GM23338 (cell line): ENCODE measurements at regions not wholly inside any gene's neighbourhood (a gene's known extent, or its start where the extent isn't known, plus 50 kb on each side); places are given as distances from the start of the nearest gene placed in this dataset.

Experiments
- ATAC-seq: fragments of 200-7000 bp; cut with Tn5 transposase; 3 replicates; pipeline ENCODE4 v1.9.1; 2020
- DNase-seq: peaks from one replicate; pipeline ENCODE4 v3.0.0-alpha.2; 2015; ENCODE audit warnings: low spot score
- H2AFZ ChIP-seq: fragments of 200-600 bp; sonication (generic); 2 replicates; pipeline ENCODE4 v1.8.0; 2016; ENCODE audit warnings: antibody characterized with exemption, mild to moderate bottlenecking, moderate library complexity
- H3F3A ChIP-seq: fragments of 200-600 bp; sonication (generic); replicated peaks from 2 replicates; pipeline ENCODE4 v1.8.0; 2017; ENCODE audit warnings: antibody characterized with exemption, mixed run types, low read depth
- H3K27ac ChIP-seq: fragments of 200-600 bp; sonication (generic); 2 replicates; pipeline ENCODE4 v1.6.1; 2016; ENCODE audit warnings: low read depth
- H3K27me3 ChIP-seq: fragments of 200-600 bp; sonication (generic); 2 replicates; pipeline ENCODE4 v1.8.0; 2016; ENCODE audit warnings: mild to moderate bottlenecking, mixed run types, moderate library complexity; ENCODE audit not compliant: insufficient read depth
- H3K36me3 ChIP-seq: fragments of 200-600 bp; sonication (generic); 2 replicates; pipeline ENCODE4 v1.8.0; 2016; ENCODE audit warnings: mild to moderate bottlenecking; ENCODE audit not compliant: insufficient read depth
- H3K4me1 ChIP-seq: fragments of 200-600 bp; sonication (generic); 2 replicates; pipeline ENCODE4 v1.8.0; 2016; ENCODE audit warnings: mild to moderate bottlenecking, moderate library complexity; ENCODE audit not compliant: insufficient read depth
- H3K4me2 ChIP-seq: fragments of 200-600 bp; sonication (generic); 2 replicates; pipeline ENCODE4 v1.7.1; 2017; ENCODE audit warnings: mixed run types
- H3K4me3 ChIP-seq: fragments of 200-600 bp; sonication (generic); 2 replicates; pipeline ENCODE4 v1.6.1; 2016; ENCODE audit warnings: mixed run types
- H3K79me2 ChIP-seq: fragments of 200-600 bp; sonication (generic); replicated peaks from 2 replicates; pipeline ENCODE4 v1.8.0; 2017; ENCODE audit warnings: mild to moderate bottlenecking; ENCODE audit not compliant: insufficient read depth
- H3K9me2 ChIP-seq: fragments of 200-600 bp; sonication (generic); 2 replicates; pipeline ENCODE4 v1.8.0; 2017; ENCODE audit not compliant: insufficient read depth
- H4K20me1 ChIP-seq: fragments of 200-600 bp; sonication (generic); replicated peaks from 2 replicates; pipeline ENCODE4 v1.8.0; 2017; ENCODE audit warnings: mild to moderate bottlenecking; ENCODE audit not compliant: insufficient read depth
- H3K27ac Mint-ChIP-seq: 2 replicates; pipeline ENCODE4 v1.8.0; 2020; ENCODE audit warnings: inconsistent platforms, mild to moderate bottlenecking, moderate library complexity, mixed read lengths
- H3K27me3 Mint-ChIP-seq: 3 replicates; pipeline ENCODE4 v1.8.0; 2022; ENCODE audit warnings: low read depth, mild to moderate bottlenecking, moderate library complexity, mixed read lengths, inconsistent platforms; ENCODE audit not compliant: insufficient read depth, poor library complexity
- H3K36me3 Mint-ChIP-seq: 3 replicates; pipeline ENCODE4 v1.8.0; 2021; ENCODE audit warnings: low read depth, mild to moderate bottlenecking, inconsistent platforms, moderate library complexity, mixed read lengths
- H3K4me1 Mint-ChIP-seq: 3 replicates; pipeline ENCODE4 v1.8.0; 2020; ENCODE audit warnings: mild to moderate bottlenecking, inconsistent platforms, mixed read lengths
- H3K4me3 Mint-ChIP-seq: 3 replicates; pipeline ENCODE4 v1.8.0; 2021; ENCODE audit warnings: moderate library complexity, mild to moderate bottlenecking, inconsistent platforms, mixed read lengths
- H3K9me3 Mint-ChIP-seq: 3 replicates; pipeline ENCODE4 v1.8.0; 2020; ENCODE audit warnings: moderate library complexity, mild to moderate bottlenecking, inconsistent platforms, mixed read lengths
- CREB1 ChIP-seq: fragments of 250-450 bp; sonication (Bioruptor Pico); IDR thresholded peaks from 2 replicates; pipeline ENCODE4 v1.5.0; 2020; ENCODE audit warnings: low read depth, mild to moderate bottlenecking, moderate library complexity
- CTCF ChIP-seq, 2 experiments: fragments of 200-600 bp in 1 of 2; sonication (generic) in 1 of 2; conservative IDR thresholded peaks; 2 replicates each; pipeline versions ENCODE4 v1.5.1 to v1.6.1; 2016 to 2017; ENCODE audit warnings: antibody characterized with exemption in 2 of 2, low read depth in 2 of 2, mild to moderate bottlenecking in 2 of 2, moderate library complexity in 1 of 2
- ETS1 ChIP-seq: IDR thresholded peaks from 2 replicates; pipeline ENCODE4 v1.6.1; 2016; ENCODE audit warnings: antibody characterized with exemption
- EZH2 ChIP-seq: fragments of 200-600 bp; sonication (generic); IDR thresholded peaks from one replicate; pipeline ENCODE4 v1.8.0; 2017; ENCODE audit warnings: antibody characterized with exemption, mild to moderate bottlenecking, low read depth; ENCODE audit not compliant: unreplicated experiment
- EZH2phosphoT487 ChIP-seq: fragments of 200-600 bp; sonication (generic); IDR thresholded peaks from one replicate; pipeline ENCODE4 v1.8.1; 2018; ENCODE audit warnings: antibody characterized with exemption; ENCODE audit not compliant: unreplicated experiment
- JUNB ChIP-seq: IDR thresholded peaks from one replicate; pipeline ENCODE4 v1.6.1; 2016; ENCODE audit warnings: antibody characterized with exemption; ENCODE audit not compliant: unreplicated experiment
- NANOG ChIP-seq: IDR thresholded peaks from 2 replicates; pipeline ENCODE4 v1.6.1; 2016; ENCODE audit warnings: antibody characterized with exemption, borderline replicate concordance
- POLR2AphosphoS5 ChIP-seq: IDR thresholded peaks from 2 replicates; pipeline ENCODE4 v1.6.1; 2016; ENCODE audit warnings: antibody characterized with exemption, low read depth
- STAT1 ChIP-seq: IDR thresholded peaks from one replicate; pipeline ENCODE4 v1.6.1; 2016; ENCODE audit warnings: antibody characterized with exemption; ENCODE audit not compliant: unreplicated experiment
- ZNF114 ChIP-seq: fragments of 250-450 bp; sonication (Bioruptor Pico); IDR thresholded peaks from 2 replicates; pipeline ENCODE4 v1.5.0; 2020; ENCODE audit warnings: mild to moderate bottlenecking, moderate library complexity
- ZNF331 ChIP-seq: fragments of 250-450 bp; sonication (Bioruptor Pico); IDR thresholded peaks from 2 replicates; pipeline ENCODE4 v1.5.0; 2020; ENCODE audit warnings: low read depth, mild to moderate bottlenecking, moderate library complexity
- TF ChIP-seq, protein P1 (sequence below): IDR thresholded peaks from one replicate; pipeline ENCODE4 v1.6.1; 2018; ENCODE audit warnings: antibody characterized with exemption; ENCODE audit not compliant: unreplicated experiment
- TF ChIP-seq, protein P2 (sequence below): fragments of 250-450 bp; sonication (Bioruptor Pico); IDR thresholded peaks from 2 replicates; pipeline ENCODE4 v1.5.0; 2020; ENCODE audit warnings: mild to moderate bottlenecking, moderate library complexity

DNA sequence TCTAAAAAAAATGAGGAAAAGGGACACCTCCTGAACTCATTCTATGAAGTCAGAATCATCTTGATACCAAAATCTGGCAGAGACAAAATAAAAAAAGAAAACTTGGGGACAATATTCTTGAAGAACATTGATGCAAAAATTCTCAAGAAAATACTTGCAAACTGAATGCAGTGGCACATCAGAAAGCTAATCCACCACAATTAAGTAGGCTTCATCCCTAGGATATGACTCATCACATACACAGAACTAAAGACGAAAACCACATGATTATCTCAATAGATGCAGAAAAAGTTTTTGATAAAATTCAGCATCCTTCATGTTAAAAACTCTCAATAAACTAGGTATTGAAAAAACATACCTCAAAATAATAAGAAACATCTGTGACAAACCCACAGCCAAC is 98.3 kb downstream of the FAM47B start:
- Histone ChIP-seq H3K4me1 (no peaks in the 10 kb centered on the region), H3K9me2 (no peaks in the 10 kb centered on the region), H3K27ac (no peak overlapping the region), H3K27me3 (no peaks in the 10 kb centered on the region), H3F3A (no peaks in the 10 kb centered on the region), H3K4me2 (no peak overlapping the region), H4K20me1 (no peaks in the 10 kb centered on the region), H2AFZ (no peak overlapping the region), H3K79me2 (no peaks in the 10 kb centered on the region), H3K4me3 (no peak overlapping the region), H3K36me3 (no peaks in the 10 kb centered on the region)
- Mint-ChIP-seq H3K9me3 (no peaks in the 10 kb centered on the region; the same call in 2 of the 3 replicates), H3K36me3 (no peaks in the 10 kb centered on the region; the same call in 2 of the 3 replicates), H3K4me1 (no peaks in the 10 kb centered on the region), H3K27ac (no peak overlapping the region), H3K27me3 (no peaks in the 10 kb centered on the region), H3K4me3 (no peak overlapping the region)
- TF ChIP-seq ZNF114 (CRISPR knock-in tag): no peak
- no peak for TF ChIP-seq POLR2AphosphoS5
- TF ChIP-seq EZH2phosphoT487: no peak
- TF ChIP-seq NANOG: no peak
- TF ChIP-seq, protein P1, sequence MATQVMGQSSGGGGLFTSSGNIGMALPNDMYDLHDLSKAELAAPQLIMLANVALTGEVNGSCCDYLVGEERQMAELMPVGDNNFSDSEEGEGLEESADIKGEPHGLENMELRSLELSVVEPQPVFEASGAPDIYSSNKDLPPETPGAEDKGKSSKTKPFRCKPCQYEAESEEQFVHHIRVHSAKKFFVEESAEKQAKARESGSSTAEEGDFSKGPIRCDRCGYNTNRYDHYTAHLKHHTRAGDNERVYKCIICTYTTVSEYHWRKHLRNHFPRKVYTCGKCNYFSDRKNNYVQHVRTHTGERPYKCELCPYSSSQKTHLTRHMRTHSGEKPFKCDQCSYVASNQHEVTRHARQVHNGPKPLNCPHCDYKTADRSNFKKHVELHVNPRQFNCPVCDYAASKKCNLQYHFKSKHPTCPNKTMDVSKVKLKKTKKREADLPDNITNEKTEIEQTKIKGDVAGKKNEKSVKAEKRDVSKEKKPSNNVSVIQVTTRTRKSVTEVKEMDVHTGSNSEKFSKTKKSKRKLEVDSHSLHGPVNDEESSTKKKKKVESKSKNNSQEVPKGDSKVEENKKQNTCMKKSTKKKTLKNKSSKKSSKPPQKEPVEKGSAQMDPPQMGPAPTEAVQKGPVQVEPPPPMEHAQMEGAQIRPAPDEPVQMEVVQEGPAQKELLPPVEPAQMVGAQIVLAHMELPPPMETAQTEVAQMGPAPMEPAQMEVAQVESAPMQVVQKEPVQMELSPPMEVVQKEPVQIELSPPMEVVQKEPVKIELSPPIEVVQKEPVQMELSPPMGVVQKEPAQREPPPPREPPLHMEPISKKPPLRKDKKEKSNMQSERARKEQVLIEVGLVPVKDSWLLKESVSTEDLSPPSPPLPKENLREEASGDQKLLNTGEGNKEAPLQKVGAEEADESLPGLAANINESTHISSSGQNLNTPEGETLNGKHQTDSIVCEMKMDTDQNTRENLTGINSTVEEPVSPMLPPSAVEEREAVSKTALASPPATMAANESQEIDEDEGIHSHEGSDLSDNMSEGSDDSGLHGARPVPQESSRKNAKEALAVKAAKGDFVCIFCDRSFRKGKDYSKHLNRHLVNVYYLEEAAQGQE: no peak
- no peak for TF ChIP-seq STAT1
- no peak for TF ChIP-seq EZH2
- TF ChIP-seq CTCF (conservative IDR thresholded peaks at IDR 0.05; ENCODE audit: low read depth in 2 of 2): no peak
- TF ChIP-seq, protein P2, sequence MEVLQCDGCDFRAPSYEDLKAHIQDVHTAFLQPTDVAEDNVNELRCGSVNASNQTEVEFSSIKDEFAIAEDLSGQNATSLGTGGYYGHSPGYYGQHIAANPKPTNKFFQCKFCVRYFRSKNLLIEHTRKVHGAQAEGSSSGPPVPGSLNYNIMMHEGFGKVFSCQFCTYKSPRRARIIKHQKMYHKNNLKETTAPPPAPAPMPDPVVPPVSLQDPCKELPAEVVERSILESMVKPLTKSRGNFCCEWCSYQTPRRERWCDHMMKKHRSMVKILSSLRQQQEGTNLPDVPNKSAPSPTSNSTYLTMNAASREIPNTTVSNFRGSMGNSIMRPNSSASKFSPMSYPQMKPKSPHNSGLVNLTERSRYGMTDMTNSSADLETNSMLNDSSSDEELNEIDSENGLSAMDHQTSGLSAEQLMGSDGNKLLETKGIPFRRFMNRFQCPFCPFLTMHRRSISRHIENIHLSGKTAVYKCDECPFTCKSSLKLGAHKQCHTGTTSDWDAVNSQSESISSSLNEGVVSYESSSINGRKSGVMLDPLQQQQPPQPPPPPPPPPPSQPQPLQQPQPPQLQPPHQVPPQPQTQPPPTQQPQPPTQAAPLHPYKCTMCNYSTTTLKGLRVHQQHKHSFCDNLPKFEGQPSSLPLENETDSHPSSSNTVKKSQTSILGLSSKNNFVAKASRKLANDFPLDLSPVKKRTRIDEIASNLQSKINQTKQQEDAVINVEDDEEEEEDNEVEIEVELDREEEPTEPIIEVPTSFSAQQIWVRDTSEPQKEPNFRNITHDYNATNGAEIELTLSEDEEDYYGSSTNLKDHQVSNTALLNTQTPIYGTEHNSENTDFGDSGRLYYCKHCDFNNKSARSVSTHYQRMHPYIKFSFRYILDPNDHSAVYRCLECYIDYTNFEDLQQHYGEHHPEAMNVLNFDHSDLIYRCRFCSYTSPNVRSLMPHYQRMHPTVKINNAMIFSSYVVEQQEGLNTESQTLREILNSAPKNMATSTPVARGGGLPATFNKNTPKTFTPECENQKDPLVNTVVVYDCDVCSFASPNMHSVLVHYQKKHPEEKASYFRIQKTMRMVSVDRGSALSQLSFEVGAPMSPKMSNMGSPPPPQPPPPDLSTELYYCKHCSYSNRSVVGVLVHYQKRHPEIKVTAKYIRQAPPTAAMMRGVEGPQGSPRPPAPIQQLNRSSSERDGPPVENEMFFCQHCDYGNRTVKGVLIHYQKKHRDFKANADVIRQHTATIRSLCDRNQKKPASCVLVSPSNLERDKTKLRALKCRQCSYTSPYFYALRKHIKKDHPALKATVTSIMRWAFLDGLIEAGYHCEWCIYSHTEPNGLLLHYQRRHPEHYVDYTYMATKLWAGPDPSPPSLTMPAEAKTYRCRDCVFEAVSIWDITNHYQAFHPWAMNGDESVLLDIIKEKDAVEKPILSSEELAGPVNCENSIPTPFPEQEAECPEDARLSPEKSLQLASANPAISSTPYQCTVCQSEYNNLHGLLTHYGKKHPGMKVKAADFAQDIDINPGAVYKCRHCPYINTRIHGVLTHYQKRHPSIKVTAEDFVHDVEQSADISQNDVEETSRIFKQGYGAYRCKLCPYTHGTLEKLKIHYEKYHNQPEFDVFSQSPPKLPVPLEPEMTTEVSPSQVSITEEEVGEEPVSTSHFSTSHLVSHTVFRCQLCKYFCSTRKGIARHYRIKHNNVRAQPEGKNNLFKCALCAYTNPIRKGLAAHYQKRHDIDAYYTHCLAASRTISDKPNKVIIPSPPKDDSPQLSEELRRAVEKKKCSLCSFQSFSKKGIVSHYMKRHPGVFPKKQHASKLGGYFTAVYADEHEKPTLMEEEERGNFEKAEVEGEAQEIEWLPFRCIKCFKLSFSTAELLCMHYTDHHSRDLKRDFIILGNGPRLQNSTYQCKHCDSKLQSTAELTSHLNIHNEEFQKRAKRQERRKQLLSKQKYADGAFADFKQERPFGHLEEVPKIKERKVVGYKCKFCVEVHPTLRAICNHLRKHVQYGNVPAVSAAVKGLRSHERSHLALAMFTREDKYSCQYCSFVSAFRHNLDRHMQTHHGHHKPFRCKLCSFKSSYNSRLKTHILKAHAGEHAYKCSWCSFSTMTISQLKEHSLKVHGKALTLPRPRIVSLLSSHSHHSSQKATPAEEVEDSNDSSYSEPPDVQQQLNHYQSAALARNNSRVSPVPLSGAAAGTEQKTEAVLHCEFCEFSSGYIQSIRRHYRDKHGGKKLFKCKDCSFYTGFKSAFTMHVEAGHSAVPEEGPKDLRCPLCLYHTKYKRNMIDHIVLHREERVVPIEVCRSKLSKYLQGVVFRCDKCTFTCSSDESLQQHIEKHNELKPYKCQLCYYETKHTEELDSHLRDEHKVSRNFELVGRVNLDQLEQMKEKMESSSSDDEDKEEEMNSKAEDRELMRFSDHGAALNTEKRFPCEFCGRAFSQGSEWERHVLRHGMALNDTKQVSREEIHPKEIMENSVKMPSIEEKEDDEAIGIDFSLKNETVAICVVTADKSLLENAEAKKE (CRISPR knock-in tag): no peak
- TF ChIP-seq ZNF331 (CRISPR knock-in tag): no peak
- TF ChIP-seq ETS1: no peak
- TF ChIP-seq JUNB: no peak
- TF ChIP-seq CREB1 (CRISPR knock-in tag): no peak
- ATAC-seq (no peak), DNase-seq (no peak)
